Neural cell (in vitro differentiated cells): ENCODE measurements at regions not wholly inside any gene's neighbourhood (a gene's known extent, or its start where the extent isn't known, plus 50 kb on each side); places are given as distances from the start of the nearest gene placed in this dataset.

ENCODE experiments used
- EP300 ChIP-seq: fragments of 450-650 bp; conservative IDR thresholded peaks from 2 replicates; pipeline ENCODE4 v1.6.1; 2014; ENCODE audit warnings: antibody characterized with exemption, mild to moderate bottlenecking, moderate library complexity; ENCODE audit not compliant: poor library complexity, severe bottlenecking
- POLR2AphosphoS5 ChIP-seq: IDR thresholded peaks from 2 replicates; pipeline ENCODE4 v1.6.1; 2012
- TF ChIP-seq, protein P1 (sequence below): fragments of 450-650 bp; IDR thresholded peaks from 2 replicates; pipeline ENCODE4 v1.5.1; 2014; ENCODE audit warnings: antibody characterized with exemption, mild to moderate bottlenecking, moderate library complexity; ENCODE audit not compliant: poor library complexity, severe bottlenecking

DNA sequence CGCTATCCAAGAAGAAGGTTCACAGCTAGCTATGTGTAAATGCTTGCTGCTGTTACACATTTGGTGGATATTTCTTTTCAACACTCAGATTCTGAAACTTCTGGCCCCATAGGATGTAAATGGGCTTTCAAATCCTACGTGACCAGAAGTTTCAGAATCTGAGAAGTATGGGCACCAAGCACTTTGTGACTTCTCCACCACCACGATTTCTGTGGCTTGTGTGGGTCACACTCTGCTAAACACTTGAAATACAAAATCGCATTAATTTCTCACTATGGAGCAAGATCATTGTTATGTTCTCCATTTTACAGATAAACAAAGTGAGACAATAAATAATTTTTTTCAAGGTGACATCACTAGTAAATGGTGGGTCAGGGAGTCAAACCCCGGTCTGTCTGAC, 259.4 kb upstream of the JADE1 start:
- TF ChIP-seq, protein P1, sequence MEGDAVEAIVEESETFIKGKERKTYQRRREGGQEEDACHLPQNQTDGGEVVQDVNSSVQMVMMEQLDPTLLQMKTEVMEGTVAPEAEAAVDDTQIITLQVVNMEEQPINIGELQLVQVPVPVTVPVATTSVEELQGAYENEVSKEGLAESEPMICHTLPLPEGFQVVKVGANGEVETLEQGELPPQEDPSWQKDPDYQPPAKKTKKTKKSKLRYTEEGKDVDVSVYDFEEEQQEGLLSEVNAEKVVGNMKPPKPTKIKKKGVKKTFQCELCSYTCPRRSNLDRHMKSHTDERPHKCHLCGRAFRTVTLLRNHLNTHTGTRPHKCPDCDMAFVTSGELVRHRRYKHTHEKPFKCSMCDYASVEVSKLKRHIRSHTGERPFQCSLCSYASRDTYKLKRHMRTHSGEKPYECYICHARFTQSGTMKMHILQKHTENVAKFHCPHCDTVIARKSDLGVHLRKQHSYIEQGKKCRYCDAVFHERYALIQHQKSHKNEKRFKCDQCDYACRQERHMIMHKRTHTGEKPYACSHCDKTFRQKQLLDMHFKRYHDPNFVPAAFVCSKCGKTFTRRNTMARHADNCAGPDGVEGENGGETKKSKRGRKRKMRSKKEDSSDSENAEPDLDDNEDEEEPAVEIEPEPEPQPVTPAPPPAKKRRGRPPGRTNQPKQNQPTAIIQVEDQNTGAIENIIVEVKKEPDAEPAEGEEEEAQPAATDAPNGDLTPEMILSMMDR, result no peak
- TF ChIP-seq POLR2AphosphoS5 (no peak), EP300 (no peak)
